SHP77 treated with DMSO at 0.1 percent for 48 hours (cell line): ENCODE measurements at regions not wholly inside any gene's neighbourhood (a gene's known extent, or its start where the extent isn't known, plus 50 kb on each side); places are given as distances from the start of the nearest gene placed in this dataset.
"Not testable (repeated sequence)": the region's sequence is repeated elsewhere in the genome, so short reads cannot be mapped to it uniquely, and the experiment has no call there.

Source experiments
- DNase-seq: peaks from one replicate; lab custom pipeline; 2025; lab: John Stamatoyannopoulos, UW

GRCh38 chr12:27863839-27864238, 83.8 kb upstream of the MANSC4 start:
- DNase-seq: no peak

- DNase-seq: no peak
These were observed 81.6 kb upstream of the MANSC4 start for GRCh38 chr12:27861428-27862167.

DNA sequence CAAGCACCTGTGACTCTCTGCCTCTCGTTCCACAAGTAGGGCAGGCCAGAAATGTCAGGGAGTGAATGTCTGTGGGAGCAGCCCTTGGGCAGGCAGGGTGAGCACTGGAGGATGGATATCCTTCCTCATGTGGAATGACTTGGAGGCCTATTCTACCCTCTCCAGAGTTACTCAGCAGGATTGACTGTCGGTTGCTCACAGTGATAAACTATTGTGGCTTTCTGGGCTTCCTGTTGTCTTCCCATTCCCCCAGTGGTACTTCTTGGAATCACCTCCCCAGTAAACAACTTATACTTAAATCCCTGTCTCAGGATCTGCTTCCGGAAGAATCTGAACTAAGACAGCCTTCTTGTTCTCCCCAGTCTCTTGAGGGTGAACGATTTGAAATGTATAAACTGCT, 79.6 kb upstream of the MANSC4 start:
- no peak for DNase-seq

GRCh38 chr12:27857006-27857405, 77.0 kb upstream of the MANSC4 start:
- DNase-seq: not testable (repeated sequence)

- DNase-seq: no peak
These were observed 72.7 kb upstream of the MANSC4 start for GRCh38 chr12:27852742-27853141.
